Fibroblast of lung (primary cell): ENCODE measurements at regions not wholly inside any gene's neighbourhood (a gene's known extent, or its start where the extent isn't known, plus 50 kb on each side); places are given as distances from the start of the nearest gene placed in this dataset.
A peak's percentile ranks its signal among the peaks of the same experiment; 100 is the strongest.

ENCODE experiments used
- DNase-seq, 2 donors: peaks; one replicate each; pipeline versions ENCODE4 v3.0.0 to v3.0.0-alpha.2; 2010; ENCODE audit warnings: low read depth in 2 of 2
- H2AFZ ChIP-seq: 2 replicates; pipeline ENCODE4 v1.5.1; 2012; ENCODE audit warnings: low read length, control low read depth, inconsistent platforms
- H3K27ac ChIP-seq: 2 replicates; pipeline ENCODE4 v1.5.1; 2011; ENCODE audit warnings: low read length, control low read depth; ENCODE audit not compliant: insufficient read depth
- H3K27me3 ChIP-seq: 2 replicates; pipeline ENCODE4 v1.5.1; 2011; ENCODE audit warnings: mild to moderate bottlenecking, low read length; ENCODE audit not compliant: control insufficient read depth, insufficient read depth
- H3K36me3 ChIP-seq: 2 replicates; pipeline ENCODE4 v1.5.1; 2011; ENCODE audit warnings: low read length; ENCODE audit not compliant: control insufficient read depth, insufficient read depth
- H3K4me1 ChIP-seq: 2 replicates; pipeline ENCODE4 v1.5.1; 2011; ENCODE audit warnings: low read length; ENCODE audit not compliant: control insufficient read depth, insufficient read depth; ENCODE audit errors: extremely low read depth
- H3K4me2 ChIP-seq: 2 replicates; pipeline ENCODE4 v1.5.1; 2011; ENCODE audit warnings: low read length, control low read depth; ENCODE audit not compliant: insufficient read depth; ENCODE audit errors: extremely low read depth
- H3K4me3 ChIP-seq, 4 experiments: fragments of 200-600 bp in 1 of 4; sonication (generic) in 1 of 4; replicated peaks in 1 of 4; 2 replicates each; pipeline ENCODE4 v1.5.1; 2011 to 2016; ENCODE audit warnings: low read length in 4 of 4, low read depth in 3 of 4, mild to moderate bottlenecking in 3 of 4, control low read depth in 2 of 4, inconsistent platforms in 1 of 4, mixed read lengths in 1 of 4; ENCODE audit not compliant: insufficient read depth in 1 of 4; ENCODE audit errors: control extremely low read depth in 1 of 4
- H3K79me2 ChIP-seq: 2 replicates; pipeline ENCODE4 v1.5.1; 2012; ENCODE audit warnings: mild to moderate bottlenecking, low read length, inconsistent platforms; ENCODE audit not compliant: control insufficient read depth, insufficient read depth
- H3K9ac ChIP-seq: 2 replicates; pipeline ENCODE4 v1.5.1; 2011; ENCODE audit warnings: mild to moderate bottlenecking, low read length, control low read depth; ENCODE audit not compliant: insufficient read depth
- H3K9me3 ChIP-seq: 2 replicates; pipeline ENCODE4 v1.5.1; 2012; ENCODE audit warnings: low read depth, low read length; ENCODE audit not compliant: control insufficient read depth, insufficient read depth
- H4K20me1 ChIP-seq: 2 replicates; pipeline ENCODE4 v1.5.1; 2011; ENCODE audit warnings: low read length; ENCODE audit not compliant: control insufficient read depth, insufficient read depth; ENCODE audit errors: extremely low read depth
- CTCF ChIP-seq, 2 donors: IDR thresholded peaks in 1 of 2; conservative IDR thresholded peaks in 1 of 2; 1 replicate in 1 of 2; 2 replicates in 1 of 2; pipeline ENCODE4 v1.5.1; 2011 to 2012; ENCODE audit warnings: low read length in 2 of 2, control low read depth in 1 of 2, inconsistent platforms in 1 of 2, low read depth in 1 of 2, mild to moderate bottlenecking in 1 of 2
- EZH2 ChIP-seq: IDR thresholded peaks from 2 replicates; pipeline ENCODE4 v1.5.1; 2012; ENCODE audit warnings: low read length, control low read depth, mild to moderate bottlenecking; ENCODE audit errors: missing control alignments

DNA sequence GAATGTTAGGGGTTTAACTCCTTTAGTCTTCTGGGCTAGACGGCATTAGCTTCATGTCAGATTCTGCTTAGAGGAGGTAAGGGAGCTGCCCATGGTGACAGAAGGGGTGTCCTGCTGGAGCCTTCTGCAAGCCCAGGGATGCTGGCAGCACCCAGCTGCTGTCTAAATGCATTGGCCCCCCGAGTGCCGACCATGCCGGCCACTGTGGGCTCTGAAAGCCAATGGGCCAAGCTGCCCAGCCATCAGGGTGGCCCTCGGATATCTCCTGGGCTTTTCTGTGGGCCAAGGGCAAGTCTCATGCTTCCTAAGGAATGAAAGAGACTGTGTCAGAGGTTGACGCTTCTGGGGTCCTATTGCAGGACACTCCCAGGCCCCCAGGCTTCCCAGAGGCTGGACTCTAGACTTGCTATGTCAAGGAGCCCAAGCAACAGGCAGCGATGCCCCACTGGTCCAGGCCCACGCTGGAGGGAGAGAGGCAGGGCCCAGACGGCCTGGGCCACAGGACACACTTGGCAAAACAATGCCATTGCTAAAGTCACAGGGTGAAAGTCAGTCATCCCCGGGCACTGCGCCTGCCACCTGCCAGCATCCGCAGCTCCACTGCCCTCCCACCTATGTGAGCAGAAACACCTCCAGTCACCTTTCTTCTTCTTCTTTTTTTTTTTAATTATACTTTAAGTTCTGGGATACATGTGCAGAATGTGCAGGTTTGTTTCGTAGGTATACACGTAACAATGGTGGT lies 160.2 kb upstream of the GPR12 start:
- H3K36me3 ChIP-seq, result no peaks in the 10 kb centered on the region
- H3K4me2 ChIP-seq, result no peak overlapping the region
- TF ChIP-seq EZH2 (no peak), CTCF (conservative IDR thresholded peaks at IDR 0.05 in 1 of 2, IDR thresholded peaks at IDR 0.05 in 1 of 2; ENCODE audit: low read depth in 1 of 2, low read length in 2 of 2) (no peak)
- peaks cover 5% of the 10 kb centered on the region for H3K27me3 ChIP-seq
- H3K9ac ChIP-seq, result no peak overlapping the region
- no peaks in the 10 kb centered on the region for H4K20me1 ChIP-seq
- DNase-seq, result no peak
- no peak overlapping the region for H2AFZ ChIP-seq
- no peaks in the 10 kb centered on the region for H3K79me2 ChIP-seq
- H3K4me1 ChIP-seq, result no peaks in the 10 kb centered on the region
- no peak overlapping the region for H3K4me3 ChIP-seq
- no peaks in the 10 kb centered on the region for H3K9me3 ChIP-seq
- H3K27ac ChIP-seq, result no peak overlapping the region

DNA sequence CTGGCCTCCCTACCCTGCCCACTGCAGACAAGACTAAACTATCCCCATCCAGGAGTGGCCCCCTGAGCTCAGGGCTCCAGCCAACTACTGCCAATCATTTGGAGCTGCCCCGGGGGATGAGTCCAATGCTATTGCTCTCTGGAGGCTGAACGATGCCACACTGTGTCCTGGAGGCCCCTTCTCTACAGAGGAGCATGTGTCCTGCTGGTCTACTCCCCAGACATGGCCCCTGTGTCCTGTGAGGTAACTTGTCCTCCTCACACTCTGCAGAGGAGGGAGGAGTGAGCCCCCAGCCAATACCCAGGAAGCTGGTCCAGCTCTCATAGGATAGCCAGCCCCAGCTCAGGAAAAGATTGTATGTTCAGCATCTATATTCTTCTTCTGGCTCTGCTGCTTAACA lies 159.1 kb upstream of the GPR12 start:
- Histone ChIP-seq H3K36me3 (no peaks in the 10 kb centered on the region), H3K9ac (no peak overlapping the region), H3K4me1 (no peaks in the 10 kb centered on the region), H3K9me3 (no peaks in the 10 kb centered on the region), H3K27ac (no peak overlapping the region), H3K4me3 (no peak overlapping the region), H3K27me3 (no peaks in the 10 kb centered on the region), H2AFZ (no peak overlapping the region), H3K79me2 (no peaks in the 10 kb centered on the region), H3K4me2 (no peak overlapping the region), H4K20me1 (no peaks in the 10 kb centered on the region)
- TF ChIP-seq EZH2, result no peak
- TF ChIP-seq CTCF (conservative IDR thresholded peaks at IDR 0.05 in 1 of 2, IDR thresholded peaks at IDR 0.05 in 1 of 2; ENCODE audit: low read depth in 1 of 2, low read length in 2 of 2), result no peak
- no peak for DNase-seq

DNA sequence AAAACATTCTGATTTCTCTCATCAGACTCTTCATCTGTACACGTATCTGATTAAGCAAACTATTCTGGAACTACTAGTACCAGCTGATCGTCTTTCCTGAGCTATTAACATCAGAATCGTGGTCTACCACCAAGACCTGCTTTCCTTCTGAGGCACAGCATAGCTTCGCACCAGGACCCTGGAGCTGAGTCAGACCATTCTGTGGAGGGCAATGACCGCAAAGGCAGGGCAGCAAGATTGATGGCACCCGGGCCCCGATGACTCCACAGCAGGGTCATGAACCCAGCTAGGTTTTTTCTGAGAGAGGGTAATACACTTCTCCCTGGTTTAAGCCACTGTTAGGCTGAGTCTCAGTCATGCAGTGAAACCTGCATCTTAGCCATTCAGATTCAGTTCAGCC lies 158.7 kb upstream of the GPR12 start:
- peak in 1 of 2 donors; percentile 66 for DNase-seq

More for the DNA sequence above, 158.7 kb upstream of the GPR12 start:
- Histone ChIP-seq H3K27ac (no peak overlapping the region), H3K4me3 (no peak overlapping the region), H3K9me3 (no peaks in the 10 kb centered on the region), H3K9ac (no peak overlapping the region), H3K79me2 (no peaks in the 10 kb centered on the region), H3K4me2 (no peak overlapping the region), H3K36me3 (no peaks in the 10 kb centered on the region), H3K4me1 (no peaks in the 10 kb centered on the region), H3K27me3 (no peaks in the 10 kb centered on the region), H2AFZ (no peak overlapping the region), H4K20me1 (no peaks in the 10 kb centered on the region)
- TF ChIP-seq CTCF (conservative IDR thresholded peaks at IDR 0.05 in 1 of 2, IDR thresholded peaks at IDR 0.05 in 1 of 2; ENCODE audit: low read depth in 1 of 2, low read length in 2 of 2), result no peak
- no peak for TF ChIP-seq EZH2
